GM21529 (cell line): ENCODE measurements at regions not wholly inside any gene's neighbourhood (a gene's known extent, or its start where the extent isn't known, plus 50 kb on each side); places are given as distances from the start of the nearest gene placed in this dataset.
A peak's percentile ranks its signal among the peaks of the same experiment; 100 is the strongest.

ENCODE experiments used
- ATAC-seq: cut with Tn5 transposase; IDR thresholded peaks from one replicate; pipeline ENCODE4 v1.9.1; 2021; ENCODE audit not compliant: unreplicated experiment

DNA sequence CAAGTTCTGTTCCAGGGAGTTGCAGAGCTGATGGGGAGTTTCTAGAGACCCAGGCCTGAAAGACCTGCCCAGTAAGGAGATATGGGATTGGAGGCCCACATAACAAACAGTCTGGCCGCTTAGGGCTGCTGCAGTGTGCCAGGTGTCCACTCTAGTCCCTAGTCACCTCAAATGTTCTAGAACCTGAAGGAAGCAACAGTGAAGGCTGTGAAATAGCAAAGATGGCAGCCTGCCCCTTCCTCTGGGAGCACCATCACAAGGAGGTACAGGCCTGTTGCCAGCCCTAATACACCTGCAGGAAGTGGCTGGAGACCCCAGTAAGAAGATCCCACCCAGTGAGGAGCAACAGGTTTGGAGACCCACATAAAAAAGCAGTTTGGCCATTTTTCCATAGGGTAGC is 783.8 kb upstream of the EDIL3 start:
- no peak for ATAC-seq

DNA sequence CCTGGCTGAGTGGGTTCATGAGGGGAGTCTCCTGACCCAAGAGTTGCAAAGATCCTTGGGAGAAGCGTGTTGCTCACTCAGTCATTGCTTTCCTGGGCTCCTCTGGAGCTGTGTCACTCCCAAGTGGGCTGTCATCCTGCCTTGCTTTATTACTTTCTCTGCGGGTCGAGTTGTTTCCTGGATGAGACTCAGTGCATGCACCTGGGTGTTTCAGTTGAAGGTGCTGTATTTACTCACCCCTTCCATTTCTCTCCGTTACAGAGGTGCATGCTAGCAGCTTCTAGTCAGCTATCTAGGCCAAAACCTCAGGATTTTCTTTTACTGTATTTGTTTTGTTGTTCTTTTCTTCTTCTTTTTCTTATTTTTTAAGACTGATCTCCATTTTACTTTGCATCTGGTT is 785.5 kb upstream of the EDIL3 start:
- ATAC-seq: no peak

DNA sequence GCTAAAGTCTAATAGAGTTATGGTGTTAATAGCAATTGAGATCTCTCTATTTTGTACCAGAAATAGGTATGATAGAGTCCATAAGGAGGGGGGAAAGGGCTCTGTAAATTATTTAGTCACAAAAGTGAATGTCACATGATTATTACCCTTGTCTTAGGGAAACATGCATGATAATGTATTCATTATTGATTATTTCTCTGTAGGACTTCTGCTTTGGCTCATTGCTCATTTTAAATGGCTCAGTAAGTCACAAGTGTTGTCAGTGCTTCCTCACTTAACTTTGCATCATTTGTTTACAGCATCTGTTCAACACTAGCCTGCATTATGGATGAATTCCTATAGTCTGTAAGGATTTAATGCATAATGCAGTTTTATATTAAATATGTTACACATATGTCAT is 788.8 kb upstream of the EDIL3 start:
- ATAC-seq: no peak

DNA sequence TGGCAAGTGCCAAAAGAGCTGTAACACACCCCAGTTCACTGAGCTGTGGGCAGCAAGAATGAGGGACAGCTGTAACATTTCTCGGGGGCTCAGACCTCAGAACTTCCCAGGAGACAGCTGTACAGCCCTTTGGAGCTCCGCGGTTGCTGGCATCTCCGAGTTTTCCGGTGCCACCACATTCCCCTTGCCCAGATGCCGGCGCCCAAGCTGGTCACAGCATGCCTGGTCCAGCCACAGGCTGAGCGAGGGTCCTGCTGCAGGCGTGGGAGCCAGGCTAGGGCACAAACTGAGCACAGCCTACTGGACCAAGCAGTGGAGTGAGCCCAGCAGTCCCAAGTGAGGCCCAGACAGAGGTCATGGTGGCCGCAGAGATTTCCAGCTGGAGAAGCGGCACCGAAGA is 797.7 kb upstream of the EDIL3 start:
- ATAC-seq: no peak

- ATAC-seq: no peak
These were observed 819.6 kb upstream of the EDIL3 start for GRCh38 chr5:85204289-85204688.

GRCh38 chr5:85205430-85205829 is 820.8 kb upstream of the EDIL3 start:
- ATAC-seq: no peak

DNA sequence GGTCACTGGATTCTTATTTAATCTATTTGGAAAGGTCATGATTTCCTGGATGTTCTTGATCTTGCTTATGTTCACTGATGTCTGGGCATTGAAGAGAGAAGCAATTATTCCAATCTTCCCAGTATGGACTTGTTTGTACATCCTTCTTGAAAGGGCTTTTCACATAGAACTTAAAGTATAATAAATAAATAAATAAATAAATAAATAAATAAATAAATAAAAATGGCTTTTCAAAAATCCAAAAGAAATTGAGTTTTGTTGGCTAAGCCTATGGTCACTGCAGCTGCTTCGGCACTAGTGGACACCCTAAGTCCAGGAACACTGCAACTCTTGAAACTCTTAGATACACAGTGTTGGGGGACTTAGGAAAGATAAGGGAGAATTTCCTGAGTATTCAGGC is 840.7 kb upstream of the EDIL3 start:
- ATAC-seq: no peak

DNA sequence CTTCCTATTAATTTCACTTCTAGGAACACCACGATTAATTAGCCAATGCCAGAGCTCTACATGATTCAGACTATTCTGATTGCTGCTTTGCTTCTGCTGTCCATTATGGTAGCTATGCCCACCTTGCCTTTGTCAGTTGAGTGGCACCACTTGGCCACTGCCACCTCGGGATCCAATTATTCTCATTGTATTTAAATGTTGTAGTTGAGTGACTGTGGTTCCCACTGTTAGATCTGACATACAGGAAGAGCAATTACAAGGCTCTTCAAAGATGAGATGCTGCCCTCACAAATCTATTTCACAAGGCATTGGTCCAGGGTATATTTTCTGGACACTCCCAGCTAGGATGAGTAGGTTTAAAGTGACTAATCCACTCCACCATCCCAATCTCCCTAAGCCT is 864.5 kb upstream of the EDIL3 start:
- no peak for ATAC-seq

DNA sequence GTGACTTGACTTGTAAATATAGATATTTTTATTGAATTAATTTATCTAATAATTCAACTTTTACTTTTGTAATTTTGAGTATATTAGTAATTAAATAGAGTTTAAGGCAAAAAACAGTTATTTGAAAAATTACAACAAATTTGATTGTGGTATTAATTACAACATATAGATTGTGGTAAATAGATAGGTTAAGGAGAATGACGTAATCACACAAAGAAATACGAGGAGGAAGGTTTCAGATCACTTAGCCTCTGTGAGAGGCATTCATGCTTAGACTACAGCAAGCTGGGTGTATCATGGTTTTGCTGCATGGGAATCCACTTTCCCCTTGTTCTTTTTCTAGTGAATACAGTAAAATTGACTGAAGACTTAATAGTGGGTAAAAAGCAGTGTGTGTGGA is 878.4 kb upstream of the EDIL3 start:
- no peak for ATAC-seq

- no peak for ATAC-seq
These were observed 882.0 kb upstream of the EDIL3 start for GRCh38 chr5:85266692-85267091.

- ATAC-seq: no peak
These were observed 883.5 kb upstream of the EDIL3 start for GRCh38 chr5:85268194-85268593.

DNA sequence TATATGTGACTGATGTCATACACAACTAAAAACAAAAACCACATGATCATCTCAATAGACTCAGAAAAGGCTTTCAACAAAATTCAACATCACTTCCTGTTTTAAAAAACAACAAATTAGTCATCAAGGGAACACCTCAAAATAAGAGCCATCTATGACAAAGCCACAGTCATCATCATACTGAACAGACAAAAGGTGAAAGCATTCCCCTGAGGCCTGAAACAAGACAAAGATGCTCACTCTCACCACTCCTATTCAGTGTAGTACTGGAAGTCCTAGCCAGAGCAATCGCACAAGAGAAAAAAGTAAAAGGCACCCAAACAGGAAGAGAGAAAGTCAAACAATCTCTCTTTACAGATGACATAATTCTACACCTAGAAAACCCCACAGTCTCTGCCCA is 893.5 kb upstream of the EDIL3 start:
- ATAC-seq: peak; percentile 42

GRCh38 chr5:85288914-85289313 is 904.2 kb upstream of the EDIL3 start:
- no peak for ATAC-seq

DNA sequence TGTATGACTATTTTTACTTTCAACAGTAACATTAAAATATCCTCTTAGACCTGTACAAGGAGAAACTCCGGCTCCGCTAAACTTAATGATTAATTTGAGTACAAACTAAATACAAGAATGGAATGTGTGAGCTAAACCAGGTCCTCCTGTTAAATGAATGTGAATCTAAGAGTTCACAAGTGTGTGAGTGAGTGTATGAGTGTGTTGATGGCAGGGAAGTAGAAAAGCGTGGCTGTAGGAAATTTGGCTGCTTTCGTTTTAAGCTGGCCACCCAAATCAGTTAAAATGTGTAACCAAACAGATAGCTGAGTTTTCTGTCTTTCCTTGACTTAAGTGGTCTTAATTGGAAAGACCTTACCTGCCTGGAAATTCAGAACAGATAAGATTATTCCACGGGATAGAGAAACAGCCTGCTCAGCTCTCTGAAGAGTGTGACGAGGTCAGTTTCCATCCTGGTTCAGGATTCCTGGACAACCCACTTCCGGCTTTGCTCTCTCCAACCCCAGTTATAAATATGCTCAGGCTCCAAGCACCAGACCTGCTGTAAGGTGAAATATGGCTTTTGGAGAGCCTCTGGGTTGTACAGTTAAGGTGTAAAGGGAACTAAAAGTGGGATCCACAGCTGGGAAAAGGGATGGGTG is 908.6 kb upstream of the EDIL3 start:
- ATAC-seq: no peak

DNA sequence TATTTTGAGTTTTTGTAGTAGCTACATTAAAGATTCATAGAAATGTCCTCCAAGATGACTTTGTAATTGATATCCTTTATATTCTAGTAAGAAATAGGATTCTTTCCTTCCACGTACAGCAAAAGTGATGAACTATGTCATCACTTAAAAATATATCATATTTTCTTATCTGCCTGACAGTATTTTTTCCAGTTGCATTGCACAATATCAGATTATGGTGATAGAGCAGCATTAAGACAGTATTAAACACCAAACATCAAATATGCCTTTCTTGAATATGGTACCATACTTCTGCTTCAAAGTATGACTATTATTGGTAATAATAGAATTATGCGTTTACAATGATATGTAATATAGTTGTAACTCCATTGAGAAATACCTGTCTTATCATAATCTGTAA is 919.8 kb upstream of the EDIL3 start:
- ATAC-seq: no peak

DNA sequence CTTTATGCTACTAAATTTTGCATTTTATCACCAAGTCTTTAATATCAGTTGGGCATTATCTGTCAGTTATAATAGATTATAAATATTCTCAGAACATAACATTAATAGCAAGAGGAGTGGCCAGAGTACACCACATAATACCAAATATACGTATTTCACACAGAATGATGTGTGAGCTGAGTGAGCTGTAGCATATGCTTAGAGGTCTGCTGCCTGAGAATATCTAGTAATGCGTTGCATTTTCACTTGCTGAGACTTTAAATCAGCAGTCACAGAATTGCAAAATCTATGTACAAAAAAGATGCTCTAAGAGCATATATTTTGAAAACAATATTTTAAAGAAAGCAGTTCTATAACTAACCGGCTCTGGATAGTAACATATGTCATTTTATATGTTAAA is 921.1 kb upstream of the EDIL3 start:
- ATAC-seq: no peak

DNA sequence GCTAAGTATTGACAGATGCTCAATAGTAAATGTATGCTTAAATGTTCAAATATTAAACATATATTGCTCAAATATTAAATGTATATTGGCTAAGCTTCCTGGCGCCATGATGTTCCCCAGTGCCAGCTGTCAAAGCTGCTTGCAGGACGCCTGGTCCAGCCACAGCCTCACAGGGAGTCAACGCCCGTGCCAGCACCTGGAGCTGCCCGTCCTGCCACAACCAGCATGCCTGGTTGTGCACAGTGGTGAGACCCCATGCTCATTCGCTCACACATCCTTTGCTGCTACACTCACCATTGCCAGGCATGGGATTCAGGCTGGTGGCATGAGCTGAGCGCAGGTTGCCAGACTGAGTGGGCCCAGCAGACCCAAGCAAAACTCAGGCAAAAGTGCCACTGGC is 926.9 kb upstream of the EDIL3 start:
- ATAC-seq: no peak

GRCh38 chr5:85320495-85320894 is 935.8 kb upstream of the EDIL3 start:
- ATAC-seq: no peak

DNA sequence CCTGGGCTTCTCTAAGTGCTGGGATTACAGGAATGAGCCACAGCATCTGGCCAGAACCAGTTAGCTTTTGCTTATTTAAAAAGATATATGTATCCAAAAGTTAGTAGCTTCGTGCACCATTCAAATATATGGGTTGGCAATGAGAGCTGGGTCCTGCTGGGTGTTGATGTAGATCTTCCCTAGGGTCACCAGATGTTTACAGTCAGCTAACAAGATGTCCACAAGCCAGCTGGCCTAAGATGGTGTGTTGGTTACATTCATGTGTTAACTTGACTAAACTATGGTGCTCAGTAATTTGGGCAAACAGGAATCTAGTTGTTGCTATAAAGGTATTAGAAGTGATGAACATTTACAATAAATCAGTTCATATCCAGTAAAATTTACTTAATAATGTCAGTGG is 948.6 kb upstream of the EDIL3 start:
- ATAC-seq: no peak

- ATAC-seq: no peak
These were observed 952.8 kb upstream of the EDIL3 start for GRCh38 chr5:85337435-85337834.

DNA sequence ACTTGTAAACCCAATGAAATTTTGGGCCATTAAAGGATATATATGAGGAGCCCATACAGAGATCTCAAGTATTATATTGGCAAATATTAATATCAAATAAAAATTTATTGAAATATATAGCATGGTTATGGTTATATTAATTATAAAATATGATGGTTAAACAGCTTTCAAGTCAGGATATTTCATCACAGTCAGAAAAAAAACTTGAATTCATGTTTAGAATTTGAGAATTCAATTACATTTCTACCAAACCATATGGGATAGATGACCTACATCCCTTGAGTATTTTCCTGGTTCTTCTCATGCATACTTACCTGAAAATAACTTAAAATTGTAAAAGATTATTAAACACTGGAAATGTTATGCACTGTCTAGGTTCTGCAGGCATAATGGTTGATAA is 956.1 kb upstream of the EDIL3 start:
- no peak for ATAC-seq

GRCh38 chr5:85345818-85346217 is 961.1 kb upstream of the EDIL3 start:
- no peak for ATAC-seq

DNA sequence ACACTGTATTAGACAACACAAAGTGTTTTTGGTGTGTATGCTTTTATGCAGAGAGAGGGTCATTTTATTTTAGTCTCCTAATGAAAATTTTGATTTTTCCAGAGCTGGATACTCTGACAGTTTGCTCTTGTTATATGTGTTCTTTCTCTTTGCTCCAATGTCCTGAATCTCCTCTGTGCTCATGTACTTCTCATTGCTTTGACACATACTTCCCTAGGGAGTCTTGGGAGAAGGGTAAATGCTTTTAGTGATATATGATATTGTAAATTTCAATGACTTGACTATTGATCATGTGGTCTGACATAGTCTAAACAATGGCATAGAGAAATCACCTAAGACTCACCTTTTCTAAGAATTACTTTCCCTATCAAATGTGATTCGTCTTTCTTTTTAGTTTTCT is 972.6 kb upstream of the EDIL3 start:
- no peak for ATAC-seq

DNA sequence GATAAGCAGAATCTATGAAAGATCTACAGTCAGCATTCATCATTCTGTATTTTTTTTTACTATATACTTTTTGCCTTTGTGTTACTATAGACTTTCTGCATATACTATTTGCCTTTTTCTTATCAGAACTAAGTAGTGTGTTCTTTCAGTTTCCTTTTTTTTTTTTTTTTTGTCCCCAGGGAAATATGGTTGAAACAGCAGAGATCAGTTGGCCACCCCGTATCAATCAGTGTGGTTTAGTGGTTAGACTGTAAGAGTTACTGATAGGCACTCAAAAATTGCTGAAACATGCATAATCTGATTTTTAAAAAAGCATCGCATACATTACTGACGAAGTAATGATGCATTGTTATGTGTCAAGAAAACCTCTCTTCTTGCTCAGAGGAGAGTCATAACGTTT is 990.8 kb upstream of the EDIL3 start:
- no peak for ATAC-seq
